Stimulated activated CD4-positive, alpha-beta T cell treated with anti-CD3 and anti-CD28 coated beads, Interleukin-4, amount 100 ng/mL, for 1 hour (primary cell): ENCODE measurements at regions not wholly inside any gene's neighbourhood (a gene's known extent, or its start where the extent isn't known, plus 50 kb on each side); places are given as distances from the start of the nearest gene placed in this dataset.
A peak's percentile ranks its signal among the peaks of the same experiment; 100 is the strongest.

Source experiments
- DNase-seq: peaks from one replicate; pipeline ENCODE4 v3.0.0-alpha.2; 2020

- peak; percentile 16 for DNase-seq
Measured at GRCh38 chr1:181396171-181396670, 87.1 kb upstream of the CACNA1E start.

GRCh38 chr1:181396811-181397210, 86.5 kb upstream of the CACNA1E start:
- no peak for DNase-seq

- DNase-seq = no peak
Measured at GRCh38 chr1:181397845-181398244, 85.5 kb upstream of the CACNA1E start.

- DNase-seq = no peak
Measured at GRCh38 chr1:181398544-181398943, 84.8 kb upstream of the CACNA1E start.

GRCh38 chr1:181405584-181405983, 77.7 kb upstream of the CACNA1E start:
- DNase-seq = no peak

GRCh38 chr1:181406989-181407388, 76.3 kb upstream of the CACNA1E start:
- DNase-seq = no peak

- DNase-seq = no peak
Measured at GRCh38 chr1:181409981-181410380, 73.3 kb upstream of the CACNA1E start.

GRCh38 chr1:181412746-181413145, 70.6 kb upstream of the CACNA1E start:
- no peak for DNase-seq

- DNase-seq = no peak
Measured at GRCh38 chr1:181413195-181413815, 70.0 kb upstream of the CACNA1E start.

- no peak for DNase-seq
Measured at GRCh38 chr1:181413836-181414235, 69.5 kb upstream of the CACNA1E start.

- no peak for DNase-seq
Measured at GRCh38 chr1:181416268-181416860, 67.0 kb upstream of the CACNA1E start.

- DNase-seq = no peak
Measured at GRCh38 chr1:181417915-181418314, 65.4 kb upstream of the CACNA1E start.

GRCh38 chr1:181423301-181423918, 59.9 kb upstream of the CACNA1E start:
- DNase-seq = peak; percentile 38

- peak; percentile 78 for DNase-seq
Measured at GRCh38 chr1:181424786-181425403, 58.4 kb upstream of the CACNA1E start.

- no peak for DNase-seq
Measured at GRCh38 chr1:181425566-181425965, 57.8 kb upstream of the CACNA1E start.

- DNase-seq = no peak
Measured at GRCh38 chr1:181429462-181429861, 53.9 kb upstream of the CACNA1E start.

- no peak for DNase-seq
Measured at GRCh38 chr1:181430015-181430885, 53.1 kb upstream of the CACNA1E start.
